AG09309 (cell line): ENCODE measurements at regions not wholly inside any gene's neighbourhood (a gene's known extent, or its start where the extent isn't known, plus 50 kb on each side); places are given as distances from the start of the nearest gene placed in this dataset.
"Not testable (repeated sequence)": the region's sequence is repeated elsewhere in the genome, so short reads cannot be mapped to it uniquely, and the experiment has no call there.

Experiments
- DNase-seq: peaks from one replicate; pipeline ENCODE4 v3.0.0-alpha.2; 2010; ENCODE audit warnings: low read depth
- H3K4me3 ChIP-seq: 2 replicates; pipeline ENCODE4 v1.5.1; 2011; ENCODE audit warnings: mild to moderate bottlenecking, low read depth, low read length, moderate library complexity; ENCODE audit not compliant: control insufficient read depth
- TF ChIP-seq, protein P1 (sequence below): IDR thresholded peaks from 2 replicates; pipeline ENCODE4 v1.5.1; 2011; ENCODE audit warnings: mild to moderate bottlenecking, low read depth, low read length, inconsistent platforms; ENCODE audit not compliant: insufficient read depth, control insufficient read depth; ENCODE audit errors: missing control alignments

DNA sequence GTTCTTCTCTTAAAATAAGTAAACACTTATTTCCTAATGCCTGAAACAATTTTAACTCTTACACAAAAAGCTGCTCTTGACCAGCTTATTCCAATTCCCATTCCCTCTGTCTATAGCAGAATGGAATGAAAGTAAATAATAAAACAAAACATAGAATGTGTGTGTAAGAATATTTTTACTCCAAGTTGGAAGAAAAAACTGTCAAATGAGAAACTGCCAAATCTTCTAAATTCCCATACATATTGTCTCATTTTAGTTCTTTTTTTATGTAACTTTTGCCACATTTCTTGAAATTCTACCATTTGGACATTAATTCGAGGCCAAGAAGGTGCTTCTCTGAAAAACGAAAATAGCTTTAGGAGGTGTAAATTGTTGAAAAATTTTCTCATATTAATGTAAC, 477.1 kb downstream of the FAT4 start:
- no peak overlapping the region for H3K4me3 ChIP-seq
- DNase-seq, result no peak
- TF ChIP-seq, protein P1, sequence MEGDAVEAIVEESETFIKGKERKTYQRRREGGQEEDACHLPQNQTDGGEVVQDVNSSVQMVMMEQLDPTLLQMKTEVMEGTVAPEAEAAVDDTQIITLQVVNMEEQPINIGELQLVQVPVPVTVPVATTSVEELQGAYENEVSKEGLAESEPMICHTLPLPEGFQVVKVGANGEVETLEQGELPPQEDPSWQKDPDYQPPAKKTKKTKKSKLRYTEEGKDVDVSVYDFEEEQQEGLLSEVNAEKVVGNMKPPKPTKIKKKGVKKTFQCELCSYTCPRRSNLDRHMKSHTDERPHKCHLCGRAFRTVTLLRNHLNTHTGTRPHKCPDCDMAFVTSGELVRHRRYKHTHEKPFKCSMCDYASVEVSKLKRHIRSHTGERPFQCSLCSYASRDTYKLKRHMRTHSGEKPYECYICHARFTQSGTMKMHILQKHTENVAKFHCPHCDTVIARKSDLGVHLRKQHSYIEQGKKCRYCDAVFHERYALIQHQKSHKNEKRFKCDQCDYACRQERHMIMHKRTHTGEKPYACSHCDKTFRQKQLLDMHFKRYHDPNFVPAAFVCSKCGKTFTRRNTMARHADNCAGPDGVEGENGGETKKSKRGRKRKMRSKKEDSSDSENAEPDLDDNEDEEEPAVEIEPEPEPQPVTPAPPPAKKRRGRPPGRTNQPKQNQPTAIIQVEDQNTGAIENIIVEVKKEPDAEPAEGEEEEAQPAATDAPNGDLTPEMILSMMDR, result no peak

DNA sequence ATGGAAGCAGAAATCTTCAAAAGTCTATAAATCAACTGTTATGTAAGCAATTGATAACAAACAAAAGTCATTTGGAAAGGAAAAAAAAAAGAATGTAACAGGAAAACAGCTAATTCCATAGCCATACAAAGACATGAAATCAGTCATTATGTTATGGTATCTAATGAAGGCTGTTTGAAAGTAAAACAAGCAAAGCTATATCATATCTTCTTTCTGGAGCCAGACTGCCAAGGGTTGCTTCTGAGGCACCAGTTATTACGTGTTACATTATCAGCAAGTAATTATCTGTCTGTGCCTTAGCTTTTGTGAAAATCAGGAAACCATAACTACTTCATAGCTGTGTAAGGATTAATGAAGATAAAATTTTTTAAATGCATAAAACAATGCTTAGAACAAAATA, 480.2 kb downstream of the FAT4 start:
- DNase-seq, result no peak
- H3K4me3 ChIP-seq, result no peak overlapping the region
- TF ChIP-seq, protein P1, result no peak

DNA sequence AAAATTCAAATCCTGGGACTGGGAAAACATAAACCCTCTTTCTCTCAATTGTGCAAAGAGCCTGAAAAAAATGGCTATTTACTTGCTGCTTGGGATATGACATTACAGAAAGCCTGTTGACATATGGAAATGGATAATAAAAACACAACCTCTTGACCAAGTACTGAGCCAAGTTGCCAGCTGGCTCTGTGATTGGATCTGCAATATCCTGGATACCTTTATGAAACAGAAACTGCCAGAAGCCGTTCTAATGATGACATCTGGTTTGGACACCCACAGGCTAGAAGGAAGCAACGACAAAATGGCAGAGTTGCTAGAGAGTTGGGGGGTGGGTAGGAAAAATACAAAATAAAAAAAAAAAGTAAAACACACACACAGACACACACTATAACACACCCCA, 481.4 kb downstream of the FAT4 start:
- H3K4me3 ChIP-seq, result no peak overlapping the region
- TF ChIP-seq, protein P1, result no peak
- DNase-seq, result no peak

DNA sequence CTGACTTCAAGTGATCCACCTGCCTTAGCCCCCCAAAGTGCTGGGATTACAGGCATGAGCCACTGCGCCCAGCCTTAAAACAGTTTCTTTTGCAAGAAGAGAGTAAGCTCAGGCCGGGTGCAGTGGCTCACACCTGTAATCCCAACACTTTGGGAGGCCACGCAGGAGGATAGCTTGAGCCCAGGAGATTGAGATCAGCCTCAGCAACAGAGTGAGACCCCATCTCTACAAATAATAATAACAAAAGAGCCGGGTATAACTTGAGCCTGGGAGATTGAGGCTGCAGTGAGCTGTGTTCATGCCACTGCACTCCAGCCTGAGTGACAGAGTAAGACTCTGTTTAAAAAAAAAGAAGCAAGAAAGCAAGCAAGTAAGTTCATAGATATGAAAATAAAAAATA, 482.9 kb downstream of the FAT4 start:
- DNase-seq, H3K4me3 ChIP-seq: not testable (repeated sequence)

DNA sequence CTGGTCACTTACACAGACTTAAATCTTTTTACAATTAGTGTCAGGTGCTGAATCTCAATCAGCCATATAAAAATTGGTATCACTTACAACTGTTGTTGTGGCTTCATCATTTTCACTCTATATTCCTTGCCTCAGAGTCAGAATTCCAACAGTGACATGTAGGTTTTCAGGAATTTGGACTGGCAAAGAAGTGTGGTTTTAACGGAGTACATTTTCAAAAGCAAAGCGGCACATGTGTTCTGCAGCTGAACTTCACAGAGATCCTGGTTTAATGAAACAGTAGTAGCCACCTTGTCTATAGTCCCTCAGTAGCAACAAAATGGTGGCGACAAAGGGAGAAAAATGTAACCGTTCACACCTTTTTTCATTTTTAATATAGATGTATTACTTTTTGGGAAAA, 486.6 kb downstream of the FAT4 start:
- TF ChIP-seq, protein P1, result no peak

DNA sequence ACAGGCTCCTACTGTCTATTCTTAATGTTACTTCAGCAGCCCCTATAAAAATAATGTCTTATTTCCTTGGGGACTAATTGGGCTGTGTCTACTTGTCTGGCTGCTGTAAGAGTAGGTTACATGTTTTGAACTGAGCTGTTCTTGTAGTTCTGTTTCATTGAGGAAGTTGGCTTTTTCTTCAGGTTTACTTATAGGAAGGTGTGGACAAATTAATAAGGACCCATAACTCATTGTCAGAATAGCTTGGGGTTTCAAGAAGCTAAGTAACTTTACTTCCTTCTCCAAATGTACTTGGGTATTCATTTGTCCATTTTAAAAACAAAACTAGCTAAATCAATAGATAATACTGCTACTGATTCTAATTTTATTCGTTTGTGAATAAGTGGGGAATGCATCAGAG, 487.2 kb downstream of the FAT4 start:
- DNase-seq, result no peak
- TF ChIP-seq, protein P1, result no peak
- H3K4me3 ChIP-seq, result no peak overlapping the region

More for the DNA sequence above, 486.6 kb downstream of the FAT4 start:
- H3K4me3 ChIP-seq, result no peak overlapping the region
- DNase-seq, result no peak

DNA sequence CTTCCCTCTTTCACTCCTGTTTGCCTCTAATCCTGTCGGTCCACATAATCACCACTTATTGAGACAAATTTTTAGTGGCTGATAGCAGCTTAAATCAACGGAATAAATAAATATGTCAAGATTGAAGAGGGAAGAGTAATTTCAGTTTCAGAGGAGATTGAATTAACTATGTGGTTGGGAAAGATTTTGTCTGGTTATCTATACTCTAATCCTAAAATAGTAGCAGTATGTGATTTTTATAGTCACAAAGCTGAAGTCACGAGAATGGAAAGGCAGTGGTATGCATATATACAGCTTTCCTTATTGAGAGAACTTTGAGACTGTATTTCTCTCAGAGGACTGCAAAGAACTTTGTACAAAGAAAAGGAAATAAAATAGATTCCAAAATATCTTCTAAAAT, 493.3 kb downstream of the FAT4 start:
- H3K4me3 ChIP-seq, result no peak overlapping the region
- no peak for DNase-seq
- TF ChIP-seq, protein P1, result no peak
